ENCODE measurements at regions not wholly inside any gene's neighbourhood (a gene's known extent, or its start where the extent isn't known, plus 50 kb on each side); places are given as distances from the start of the nearest gene placed in this dataset.

DNA sequence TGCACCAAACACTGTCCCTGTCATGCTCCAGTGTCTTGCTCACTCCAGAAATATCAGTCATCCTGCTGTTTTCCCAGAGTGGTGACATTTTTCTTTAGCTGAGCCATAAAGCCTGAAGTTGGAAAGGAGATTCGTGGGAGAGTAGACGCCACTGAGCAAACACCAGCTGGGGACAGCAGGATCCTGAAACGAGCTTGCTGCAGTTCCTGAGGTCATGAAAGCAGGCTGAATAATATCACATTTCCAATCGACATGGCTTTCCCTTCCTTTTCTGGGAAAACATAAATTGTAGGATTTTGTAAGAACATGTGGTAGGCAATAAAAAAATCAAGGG, 276.4 kb downstream of the CDCA7 start:
- DNase-seq (ENCODE audit: low spot score in 2 of 2), result no peak
- ATAC-seq (ENCODE audit: low read depth), result no peak
- Mint-ChIP-seq H3K36me3 (no peaks in the 10 kb centered on the region), H3K9me3 (no peaks in the 10 kb centered on the region), H3K4me1 (no peaks in the 10 kb centered on the region), H3K27me3 (peaks cover 10% of the 10 kb centered on the region), H3K4me3 (no peak overlapping the region), H3K27ac (no peak overlapping the region)

DNA sequence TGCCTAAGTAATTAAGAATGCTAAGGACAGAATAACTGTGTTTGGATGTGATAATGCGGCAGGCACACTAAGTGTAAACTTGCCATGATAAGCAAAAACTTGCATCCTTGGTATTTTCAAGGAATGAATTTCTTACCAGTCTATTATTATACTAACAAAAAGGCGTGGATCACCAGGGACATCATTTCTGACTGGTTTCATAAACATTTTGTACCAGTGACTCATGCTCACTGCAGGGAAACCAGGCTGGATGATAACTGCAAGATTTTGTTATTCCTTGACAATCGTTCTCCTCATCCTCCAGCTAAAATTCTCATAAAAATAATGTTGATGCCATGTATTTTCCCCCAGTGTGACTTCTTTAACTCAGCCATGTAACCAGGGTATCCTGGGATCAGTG, 289.5 kb downstream of the CDCA7 start:
- Mint-ChIP-seq H3K36me3 (no peaks in the 10 kb centered on the region), H3K9me3 (no peaks in the 10 kb centered on the region), H3K27me3 (peaks cover 11% of the 10 kb centered on the region), H3K27ac (no peak overlapping the region), H3K4me1 (no peaks in the 10 kb centered on the region), H3K4me3 (no peak overlapping the region)
- no peak for DNase-seq (ENCODE audit: low spot score in 2 of 2)
- no peak for ATAC-seq (ENCODE audit: low read depth)

DNA sequence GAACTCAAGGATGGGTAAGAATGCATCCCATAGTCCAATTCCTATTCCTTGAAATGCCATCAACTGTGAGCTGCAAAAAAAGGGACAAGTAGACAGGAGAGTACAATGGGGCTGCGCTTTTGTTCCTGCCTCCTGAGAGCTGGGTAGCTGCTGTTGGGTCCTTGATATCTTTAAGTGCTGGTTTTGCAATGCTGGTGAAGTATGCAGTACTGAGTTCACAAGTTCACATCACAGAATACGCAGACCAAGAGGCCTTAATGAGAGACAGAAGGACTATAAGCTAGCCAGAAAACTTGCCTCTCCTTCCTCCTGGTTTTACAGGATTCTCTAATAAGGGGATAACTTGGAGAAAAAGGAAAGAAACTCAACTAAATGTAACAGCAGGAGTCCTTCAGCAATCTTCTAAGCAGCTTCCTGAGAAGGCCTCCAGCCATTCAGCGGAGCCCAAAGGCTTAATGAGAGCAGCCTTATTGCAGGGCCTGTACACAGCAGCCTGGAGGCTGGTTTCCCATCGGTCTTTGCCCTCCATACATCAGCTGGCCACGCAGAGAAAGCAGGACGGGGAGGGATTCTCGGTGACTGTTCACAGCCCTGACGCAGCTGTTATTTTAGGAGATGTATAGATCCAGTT, 293.1 kb downstream of the CDCA7 start:
- Mint-ChIP-seq H3K27ac (no peak overlapping the region), H3K4me3 (no peak overlapping the region), H3K27me3 (peaks cover 6% of the 10 kb centered on the region), H3K9me3 (no peaks in the 10 kb centered on the region), H3K36me3 (no peaks in the 10 kb centered on the region), H3K4me1 (no peaks in the 10 kb centered on the region)
- DNase-seq (ENCODE audit: low spot score in 2 of 2) (no peak), ATAC-seq (ENCODE audit: low read depth) (no peak)

GRCh38 chr2:173648816-173649215, 294.1 kb downstream of the CDCA7 start:
- Mint-ChIP-seq H3K9me3 (no peaks in the 10 kb centered on the region), H3K27ac (no peak overlapping the region), H3K4me3 (no peak overlapping the region), H3K4me1 (no peaks in the 10 kb centered on the region), H3K27me3 (peaks cover 6% of the 10 kb centered on the region), H3K36me3 (no peaks in the 10 kb centered on the region)
- DNase-seq (ENCODE audit: low spot score in 2 of 2) (no peak), ATAC-seq (ENCODE audit: low read depth) (no peak)

GRCh38 chr2:173649527-173650219, 295.0 kb downstream of the CDCA7 start:
- Mint-ChIP-seq H3K9me3 (no peaks in the 10 kb centered on the region), H3K4me3 (no peak overlapping the region), H3K36me3 (no peaks in the 10 kb centered on the region), H3K27me3 (peaks cover 6% of the 10 kb centered on the region), H3K27ac (no peak overlapping the region), H3K4me1 (no peaks in the 10 kb centered on the region)
- no peak for ATAC-seq (ENCODE audit: low read depth)
- DNase-seq (ENCODE audit: low spot score in 2 of 2), result no peak

- DNase-seq (ENCODE audit: low spot score in 2 of 2), result no peak
- H3K4me3 Mint-ChIP-seq, result no peak overlapping the region
- ATAC-seq (ENCODE audit: low read depth), result no peak
- peaks cover 1% of the 10 kb centered on the region for H3K27me3 Mint-ChIP-seq
- H3K36me3 Mint-ChIP-seq, result no peaks in the 10 kb centered on the region
- no peak overlapping the region for H3K27ac Mint-ChIP-seq
- H3K9me3 Mint-ChIP-seq, result no peaks in the 10 kb centered on the region
- H3K4me1 Mint-ChIP-seq, result no peaks in the 10 kb centered on the region
These were observed 297.2 kb downstream of the CDCA7 start for GRCh38 chr2:173651891-173652290.

DNA sequence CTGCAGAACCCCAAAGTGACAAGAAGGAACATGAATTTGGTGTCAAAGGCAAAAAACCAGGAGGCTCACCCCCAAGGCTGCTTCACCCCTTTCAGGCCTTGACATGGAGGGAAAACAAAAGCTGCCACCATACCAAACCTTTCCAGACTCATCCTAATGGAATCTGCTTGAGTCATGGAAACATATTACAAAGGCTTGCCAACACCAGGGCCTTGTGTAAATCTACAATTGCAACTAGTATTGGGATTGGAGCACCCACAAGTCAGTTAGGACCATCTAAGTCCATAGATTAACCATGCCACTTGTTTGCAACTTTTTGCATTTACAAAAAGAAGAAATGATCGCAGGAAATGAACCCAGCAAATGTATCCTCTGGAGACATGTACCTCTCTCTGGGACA, 297.6 kb downstream of the CDCA7 start:
- H3K27me3 Mint-ChIP-seq, result peaks cover 1% of the 10 kb centered on the region
- no peaks in the 10 kb centered on the region for H3K36me3 Mint-ChIP-seq
- DNase-seq (ENCODE audit: low spot score in 2 of 2) (no peak), ATAC-seq (ENCODE audit: low read depth) (no peak)
- no peak overlapping the region for H3K27ac Mint-ChIP-seq
- H3K9me3 Mint-ChIP-seq, result no peaks in the 10 kb centered on the region
- H3K4me3 Mint-ChIP-seq, result no peak overlapping the region
- H3K4me1 Mint-ChIP-seq, result no peaks in the 10 kb centered on the region

GRCh38 chr2:173652767-173653431, 298.2 kb downstream of the CDCA7 start:
- Mint-ChIP-seq H3K36me3 (no peaks in the 10 kb centered on the region), H3K9me3 (no peaks in the 10 kb centered on the region), H3K27ac (no peak overlapping the region), H3K27me3 (peaks cover 1% of the 10 kb centered on the region), H3K4me1 (no peaks in the 10 kb centered on the region), H3K4me3 (no peak overlapping the region)
- DNase-seq (ENCODE audit: low spot score in 2 of 2) (no peak), ATAC-seq (ENCODE audit: low read depth) (no peak)

DNA sequence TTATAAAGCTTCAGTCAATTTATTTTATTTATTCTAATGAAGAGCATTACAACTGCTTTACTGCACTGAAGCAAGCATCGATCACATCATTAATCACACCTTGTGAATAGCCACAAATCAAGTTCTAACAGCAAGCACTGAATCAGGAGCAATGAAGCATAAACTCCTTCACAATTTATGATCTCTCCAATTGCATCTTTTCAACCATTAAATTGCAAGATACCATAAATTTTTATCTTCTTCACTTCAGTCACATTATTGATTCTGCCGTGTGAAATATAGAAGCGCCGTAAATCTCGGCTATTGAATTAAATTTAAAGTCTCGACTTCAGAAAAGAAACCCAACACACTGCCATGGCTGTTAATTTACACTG, 298.7 kb downstream of the CDCA7 start:
- ATAC-seq (ENCODE audit: low read depth), result no peak
- H3K9me3 Mint-ChIP-seq, result no peaks in the 10 kb centered on the region
- H3K4me3 Mint-ChIP-seq, result no peak overlapping the region
- H3K27ac Mint-ChIP-seq, result no peak overlapping the region
- peaks cover 1% of the 10 kb centered on the region for H3K27me3 Mint-ChIP-seq
- no peaks in the 10 kb centered on the region for H3K36me3 Mint-ChIP-seq
- no peak for DNase-seq (ENCODE audit: low spot score in 2 of 2)
- no peaks in the 10 kb centered on the region for H3K4me1 Mint-ChIP-seq

DNA sequence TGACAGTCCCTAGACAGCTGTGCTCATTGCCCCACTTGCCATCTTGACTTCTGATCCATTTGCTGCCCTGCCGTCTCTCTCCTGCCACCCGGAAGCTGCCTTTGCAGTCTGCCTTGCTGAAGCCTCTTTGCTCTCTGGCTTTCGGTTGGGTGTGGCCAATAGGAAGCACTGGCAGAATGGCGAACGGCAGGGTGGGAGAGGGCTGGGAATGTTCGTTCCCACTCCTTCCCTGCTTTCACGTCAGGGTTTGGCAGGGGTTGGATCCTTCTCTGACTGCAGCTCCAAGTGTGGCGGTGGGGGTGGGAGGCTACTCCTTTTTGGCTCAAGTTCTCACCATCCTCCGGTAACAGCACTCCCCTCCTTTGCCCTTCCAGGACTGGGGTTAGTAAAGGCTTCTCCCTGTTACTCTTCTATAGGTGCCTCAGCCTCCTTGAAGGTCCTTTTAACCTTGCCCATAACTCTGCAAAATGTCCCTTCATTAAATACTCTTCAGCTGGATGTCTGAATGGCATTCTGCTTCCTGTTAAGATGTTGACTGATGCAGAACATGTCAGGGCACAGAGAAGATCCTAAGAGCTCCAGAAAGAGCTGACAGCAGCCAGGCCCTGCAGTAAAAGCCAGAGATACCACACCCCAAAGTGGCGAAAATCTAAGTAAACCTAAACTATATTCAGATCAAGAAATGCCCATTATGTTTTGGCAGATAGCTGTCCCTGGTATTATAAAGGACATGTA, 299.7 kb downstream of the CDCA7 start:
- Mint-ChIP-seq H3K4me3 (no peak overlapping the region), H3K36me3 (no peaks in the 10 kb centered on the region), H3K27ac (no peak overlapping the region), H3K27me3 (peaks cover 1% of the 10 kb centered on the region), H3K9me3 (no peaks in the 10 kb centered on the region), H3K4me1 (no peaks in the 10 kb centered on the region)
- DNase-seq (ENCODE audit: low spot score in 2 of 2) (no peak), ATAC-seq (ENCODE audit: low read depth) (no peak)

GRCh38 chr2:173654896-173655265, 300.2 kb downstream of the CDCA7 start:
- no peaks in the 10 kb centered on the region for H3K36me3 Mint-ChIP-seq
- no peaks in the 10 kb centered on the region for H3K4me1 Mint-ChIP-seq
- no peaks in the 10 kb centered on the region for H3K9me3 Mint-ChIP-seq
- DNase-seq (ENCODE audit: low spot score in 2 of 2) (no peak), ATAC-seq (ENCODE audit: low read depth) (no peak)
- H3K4me3 Mint-ChIP-seq, result no peak overlapping the region
- H3K27ac Mint-ChIP-seq, result no peak overlapping the region
- H3K27me3 Mint-ChIP-seq, result peaks cover under 1% of the 10 kb centered on the region

- Mint-ChIP-seq H3K27ac (no peak overlapping the region), H3K27me3 (peaks cover 2% of the 10 kb centered on the region), H3K4me3 (no peak overlapping the region), H3K4me1 (no peaks in the 10 kb centered on the region), H3K9me3 (no peaks in the 10 kb centered on the region), H3K36me3 (no peaks in the 10 kb centered on the region)
- ATAC-seq (ENCODE audit: low read depth) (no peak), DNase-seq (ENCODE audit: low spot score in 2 of 2) (no peak)
These were observed 301.4 kb downstream of the CDCA7 start for GRCh38 chr2:173656086-173656485.

DNA sequence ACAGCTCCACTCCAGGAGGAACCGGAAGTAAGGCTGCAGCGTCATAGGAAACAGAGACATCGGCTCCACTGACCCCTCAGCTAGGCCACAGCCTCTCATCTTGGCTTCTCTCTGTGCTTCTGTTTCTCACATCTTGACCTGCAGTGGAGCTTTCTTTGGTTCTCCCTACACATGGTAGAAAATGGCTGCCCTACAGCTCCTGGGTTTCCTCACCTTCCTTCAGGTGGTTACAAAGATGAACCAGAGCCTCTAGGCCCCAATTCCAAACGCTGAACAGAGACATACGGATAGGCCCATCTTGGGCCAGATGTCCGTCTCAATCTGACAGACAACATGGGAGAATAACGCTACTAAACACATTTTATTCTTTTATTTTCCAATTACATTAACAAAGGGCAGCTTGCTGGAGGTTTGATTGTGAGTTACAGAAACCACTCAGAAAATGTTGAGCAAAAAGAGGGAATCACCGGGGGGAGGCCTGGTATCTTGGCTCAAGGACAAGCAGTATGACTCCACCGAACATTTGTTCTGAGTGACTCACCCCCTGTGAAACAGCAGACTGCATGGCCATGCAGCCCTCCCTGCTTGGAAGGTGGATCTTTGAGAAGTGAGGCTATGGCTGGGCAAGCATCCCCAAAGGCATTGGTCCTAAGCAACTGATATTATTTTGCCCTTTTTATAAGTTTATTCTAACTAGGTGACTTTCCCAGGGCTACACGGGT, 303.5 kb downstream of the CDCA7 start:
- DNase-seq (ENCODE audit: low spot score in 2 of 2), result no peak

GRCh38 chr2:173658946-173659371, 304.3 kb downstream of the CDCA7 start:
- Mint-ChIP-seq H3K36me3 (no peaks in the 10 kb centered on the region), H3K4me3 (no peak overlapping the region), H3K27ac (no peak overlapping the region), H3K27me3 (peaks cover 7% of the 10 kb centered on the region), H3K9me3 (no peaks in the 10 kb centered on the region), H3K4me1 (no peaks in the 10 kb centered on the region)
- ATAC-seq (ENCODE audit: low read depth) (no peak), DNase-seq (ENCODE audit: low spot score in 2 of 2) (no peak)

More for the DNA sequence above, 303.5 kb downstream of the CDCA7 start:
- no peak overlapping the region for H3K4me3 Mint-ChIP-seq
- no peaks in the 10 kb centered on the region for H3K9me3 Mint-ChIP-seq
- ATAC-seq (ENCODE audit: low read depth), result no peak
- H3K4me1 Mint-ChIP-seq, result no peaks in the 10 kb centered on the region
- H3K27ac Mint-ChIP-seq, result no peak overlapping the region
- H3K36me3 Mint-ChIP-seq, result no peaks in the 10 kb centered on the region
- peaks cover 4% of the 10 kb centered on the region for H3K27me3 Mint-ChIP-seq
